Kidney epithelial cell (primary cell): ENCODE measurements at regions not wholly inside any gene's neighbourhood (a gene's known extent, or its start where the extent isn't known, plus 50 kb on each side); places are given as distances from the start of the nearest gene placed in this dataset.

Experiments used
- DNase-seq: peaks from one replicate; pipeline ENCODE4 v3.0.0-alpha.2; 2010; ENCODE audit warnings: low read depth
- H3K27me3 ChIP-seq: 2 replicates; pipeline ENCODE4 v1.6.0; 2011; ENCODE audit warnings: low read length; ENCODE audit not compliant: control insufficient read depth, insufficient read depth
- H3K36me3 ChIP-seq: 2 replicates; pipeline ENCODE4 v1.5.1; 2011; ENCODE audit warnings: low read length; ENCODE audit not compliant: control insufficient read depth, insufficient read depth
- H3K4me3 ChIP-seq: 2 replicates; pipeline ENCODE4 v1.5.1; 2011; ENCODE audit warnings: low read depth, mild to moderate bottlenecking, control low read depth, low read length
- TF ChIP-seq, protein P1 (sequence below): IDR thresholded peaks from 2 replicates; pipeline ENCODE4 v1.5.1; 2011; ENCODE audit warnings: mild to moderate bottlenecking, moderate library complexity, low read length, control low read depth, inconsistent platforms; ENCODE audit not compliant: insufficient read depth, poor library complexity, severe bottlenecking

DNA sequence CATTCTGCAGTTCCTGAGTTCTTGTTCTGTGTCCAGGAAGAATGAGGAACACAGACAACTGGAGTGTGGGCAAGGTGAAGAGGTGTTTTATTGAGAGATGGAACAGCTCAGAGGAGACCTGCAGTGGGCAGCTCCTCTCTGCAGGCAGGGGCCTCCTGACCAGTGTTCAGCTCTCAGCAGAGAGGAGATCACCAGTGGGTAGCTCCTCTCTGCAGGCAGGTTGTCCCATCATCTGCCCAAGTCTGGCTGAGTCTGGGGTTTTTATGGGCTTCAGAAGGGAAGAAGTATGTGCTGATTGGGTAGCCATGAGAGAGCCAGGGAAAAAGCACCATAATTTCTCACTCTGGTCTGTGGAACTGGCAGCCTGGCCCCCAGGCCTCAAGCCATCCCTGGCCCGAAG, 56.0 kb upstream of the RASGEF1B start:
- H3K4me3 ChIP-seq: no peak overlapping the region
- H3K27me3 ChIP-seq: no peaks in the 10 kb centered on the region
- H3K36me3 ChIP-seq: no peaks in the 10 kb centered on the region
- TF ChIP-seq, protein P1, sequence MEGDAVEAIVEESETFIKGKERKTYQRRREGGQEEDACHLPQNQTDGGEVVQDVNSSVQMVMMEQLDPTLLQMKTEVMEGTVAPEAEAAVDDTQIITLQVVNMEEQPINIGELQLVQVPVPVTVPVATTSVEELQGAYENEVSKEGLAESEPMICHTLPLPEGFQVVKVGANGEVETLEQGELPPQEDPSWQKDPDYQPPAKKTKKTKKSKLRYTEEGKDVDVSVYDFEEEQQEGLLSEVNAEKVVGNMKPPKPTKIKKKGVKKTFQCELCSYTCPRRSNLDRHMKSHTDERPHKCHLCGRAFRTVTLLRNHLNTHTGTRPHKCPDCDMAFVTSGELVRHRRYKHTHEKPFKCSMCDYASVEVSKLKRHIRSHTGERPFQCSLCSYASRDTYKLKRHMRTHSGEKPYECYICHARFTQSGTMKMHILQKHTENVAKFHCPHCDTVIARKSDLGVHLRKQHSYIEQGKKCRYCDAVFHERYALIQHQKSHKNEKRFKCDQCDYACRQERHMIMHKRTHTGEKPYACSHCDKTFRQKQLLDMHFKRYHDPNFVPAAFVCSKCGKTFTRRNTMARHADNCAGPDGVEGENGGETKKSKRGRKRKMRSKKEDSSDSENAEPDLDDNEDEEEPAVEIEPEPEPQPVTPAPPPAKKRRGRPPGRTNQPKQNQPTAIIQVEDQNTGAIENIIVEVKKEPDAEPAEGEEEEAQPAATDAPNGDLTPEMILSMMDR: no peak
- DNase-seq: no peak

DNA sequence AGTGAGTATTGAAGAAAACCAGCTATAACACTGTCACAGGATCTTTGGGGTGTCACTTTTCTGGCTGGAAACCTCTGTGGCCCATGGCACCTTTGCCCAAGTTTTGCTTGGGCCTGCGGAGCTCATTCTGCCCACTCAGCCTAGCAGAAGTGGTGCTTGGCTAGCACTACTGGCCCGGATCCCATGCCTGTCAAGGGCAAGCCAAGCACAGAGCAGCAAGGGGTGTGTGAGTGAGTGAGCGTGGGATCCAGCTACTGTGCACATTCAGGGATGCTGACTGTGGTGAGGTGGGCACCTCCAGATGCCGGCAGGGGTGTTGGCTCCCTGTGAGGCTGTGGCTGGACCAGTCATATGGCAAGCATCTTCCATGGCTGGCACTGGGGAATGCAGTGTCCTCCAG, 55.4 kb upstream of the RASGEF1B start:
- TF ChIP-seq, protein P1: no peak

DNA sequence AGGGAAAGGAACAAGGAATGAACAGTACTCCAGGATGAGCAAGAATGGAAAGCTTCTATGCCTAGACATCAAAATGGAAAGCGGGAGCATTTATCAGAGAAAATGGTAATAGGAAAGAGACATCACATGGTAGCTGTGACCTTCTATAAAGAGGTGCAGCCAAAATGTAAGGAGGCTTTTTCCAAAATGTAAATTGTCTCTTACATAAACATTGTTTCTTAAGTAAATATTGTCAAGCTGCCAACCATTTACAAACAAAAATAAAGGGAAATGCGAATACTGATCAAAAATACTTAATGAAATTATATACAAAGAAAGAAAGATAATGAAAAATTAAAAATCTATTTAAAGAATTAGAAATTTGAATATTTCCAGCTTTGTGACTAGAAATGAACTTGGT, 55.0 kb upstream of the RASGEF1B start:
- Histone ChIP-seq H3K27me3 (no peaks in the 10 kb centered on the region), H3K4me3 (no peak overlapping the region), H3K36me3 (no peaks in the 10 kb centered on the region)
- TF ChIP-seq, protein P1: no peak
- no peak for DNase-seq

More for the DNA sequence above, 55.4 kb upstream of the RASGEF1B start:
- Histone ChIP-seq H3K27me3 (no peaks in the 10 kb centered on the region), H3K4me3 (no peak overlapping the region), H3K36me3 (no peaks in the 10 kb centered on the region)
- no peak for DNase-seq

DNA sequence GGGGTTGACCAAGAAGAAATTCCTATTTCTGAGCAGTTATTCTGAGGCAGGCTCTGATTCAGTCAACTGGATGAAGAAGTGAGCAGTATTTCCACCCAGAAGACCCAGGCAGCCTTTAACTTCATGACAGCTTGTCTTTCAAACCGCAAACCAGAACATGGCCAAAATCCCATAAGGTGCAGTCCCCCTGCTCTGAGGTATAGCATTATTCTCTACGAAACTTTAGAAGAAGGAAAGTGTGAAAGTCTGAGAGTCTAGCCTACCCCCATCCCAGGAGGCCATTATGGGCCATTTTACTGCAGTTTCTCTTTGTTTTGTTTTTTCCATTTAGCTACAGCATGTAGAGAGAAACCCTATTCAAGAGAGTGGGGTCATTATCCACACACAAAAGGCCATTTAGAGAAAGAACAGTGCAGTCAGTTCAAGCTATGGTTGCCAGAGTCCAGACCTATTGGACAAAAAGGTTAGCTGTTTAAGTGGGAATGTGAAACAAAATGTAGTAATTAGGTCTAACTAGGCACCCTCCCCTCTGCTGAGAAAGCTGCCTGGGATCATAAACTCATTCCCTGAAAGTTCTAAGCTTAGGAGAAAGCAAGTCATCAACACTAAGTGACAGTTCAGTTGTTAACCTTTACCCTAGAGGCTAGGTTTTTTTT, 52.1 kb upstream of the RASGEF1B start:
- no peaks in the 10 kb centered on the region for H3K27me3 ChIP-seq
- TF ChIP-seq, protein P1: no peak
- no peak for DNase-seq
- H3K36me3 ChIP-seq: no peaks in the 10 kb centered on the region
- H3K4me3 ChIP-seq: no peak overlapping the region

DNA sequence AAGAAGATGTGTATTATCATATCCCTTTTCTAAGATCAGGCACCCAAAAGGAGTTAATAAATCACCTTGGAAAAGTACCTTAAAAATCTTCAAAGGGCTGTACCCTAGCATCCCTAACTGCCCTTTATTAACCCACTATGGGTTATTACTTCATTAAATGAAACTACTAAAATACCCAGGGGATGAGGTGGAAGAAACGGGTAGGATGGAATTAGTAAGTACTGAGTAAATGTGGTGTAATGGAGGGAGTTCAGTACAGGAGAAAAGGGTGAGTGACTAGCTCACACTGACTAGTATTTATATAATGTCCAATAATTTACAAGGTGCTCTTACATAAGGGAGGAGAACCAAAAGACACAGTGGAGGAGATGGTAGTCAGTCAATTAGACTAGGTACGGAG, 51.0 kb upstream of the RASGEF1B start:
- TF ChIP-seq, protein P1: no peak
- Histone ChIP-seq H3K27me3 (no peaks in the 10 kb centered on the region), H3K4me3 (no peak overlapping the region), H3K36me3 (no peaks in the 10 kb centered on the region)
- no peak for DNase-seq

DNA sequence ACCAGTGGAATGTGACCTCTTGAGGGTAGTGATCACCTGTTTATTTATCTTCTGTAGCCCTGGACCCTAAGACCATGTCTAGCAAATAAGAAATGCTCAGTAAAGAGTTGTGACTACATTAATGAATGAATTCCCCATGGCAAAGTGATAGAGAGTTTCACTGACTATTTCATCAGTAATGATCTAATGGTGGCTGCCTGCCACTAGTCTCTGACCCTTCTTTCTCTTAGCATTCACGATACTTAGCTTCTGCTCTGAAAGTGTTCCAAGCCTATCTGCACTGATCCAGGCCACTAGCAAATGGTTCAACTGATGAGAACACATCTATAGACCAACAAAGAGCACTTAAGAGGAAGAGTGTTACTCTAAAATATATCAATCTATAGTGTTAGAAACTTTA, 50.0 kb upstream of the RASGEF1B start:
- TF ChIP-seq, protein P1: no peak
- H3K36me3 ChIP-seq: no peaks in the 10 kb centered on the region
- no peak overlapping the region for H3K4me3 ChIP-seq
- DNase-seq: no peak
- H3K27me3 ChIP-seq: no peaks in the 10 kb centered on the region
